Epithelial cell of proximal tubule (primary cell): ENCODE measurements at regions not wholly inside any gene's neighbourhood (a gene's known extent, or its start where the extent isn't known, plus 50 kb on each side); places are given as distances from the start of the nearest gene placed in this dataset.
"Not testable (repeated sequence)": the region's sequence is repeated elsewhere in the genome, so short reads cannot be mapped to it uniquely, and the experiment has no call there.

ENCODE experiments used
- DNase-seq: peaks from one replicate; pipeline ENCODE4 v3.0.0-alpha.2; 2011; ENCODE audit warnings: low read depth
- H3K4me3 ChIP-seq: 2 replicates; pipeline ENCODE4 v1.5.1; 2011; ENCODE audit warnings: low read depth, mild to moderate bottlenecking, low read length
- TF ChIP-seq, protein P1 (sequence below): conservative IDR thresholded peaks from 2 replicates; pipeline ENCODE4 v1.5.1; 2012; ENCODE audit warnings: low read depth, mild to moderate bottlenecking, low read length

DNA sequence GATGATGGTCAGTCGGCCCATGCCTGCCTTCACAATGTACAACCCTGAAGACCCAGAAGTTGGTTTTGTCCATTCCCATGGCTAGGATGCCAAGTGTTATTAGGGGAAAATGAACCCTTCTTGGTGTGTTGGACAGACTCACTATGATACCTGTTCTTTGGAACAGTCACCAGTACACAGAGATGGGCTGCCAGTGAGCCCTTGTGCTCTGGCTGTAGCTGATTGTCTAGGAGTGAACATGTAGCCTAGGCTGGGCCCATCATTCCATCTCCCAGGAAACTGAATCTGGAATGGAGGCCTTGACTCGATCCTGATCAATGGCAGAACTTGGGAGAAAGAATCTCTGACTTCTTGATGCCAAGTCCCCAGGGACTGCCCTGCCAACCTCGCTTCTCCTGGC, 188.9 kb downstream of the EVX1 start:
- TF ChIP-seq, protein P1, sequence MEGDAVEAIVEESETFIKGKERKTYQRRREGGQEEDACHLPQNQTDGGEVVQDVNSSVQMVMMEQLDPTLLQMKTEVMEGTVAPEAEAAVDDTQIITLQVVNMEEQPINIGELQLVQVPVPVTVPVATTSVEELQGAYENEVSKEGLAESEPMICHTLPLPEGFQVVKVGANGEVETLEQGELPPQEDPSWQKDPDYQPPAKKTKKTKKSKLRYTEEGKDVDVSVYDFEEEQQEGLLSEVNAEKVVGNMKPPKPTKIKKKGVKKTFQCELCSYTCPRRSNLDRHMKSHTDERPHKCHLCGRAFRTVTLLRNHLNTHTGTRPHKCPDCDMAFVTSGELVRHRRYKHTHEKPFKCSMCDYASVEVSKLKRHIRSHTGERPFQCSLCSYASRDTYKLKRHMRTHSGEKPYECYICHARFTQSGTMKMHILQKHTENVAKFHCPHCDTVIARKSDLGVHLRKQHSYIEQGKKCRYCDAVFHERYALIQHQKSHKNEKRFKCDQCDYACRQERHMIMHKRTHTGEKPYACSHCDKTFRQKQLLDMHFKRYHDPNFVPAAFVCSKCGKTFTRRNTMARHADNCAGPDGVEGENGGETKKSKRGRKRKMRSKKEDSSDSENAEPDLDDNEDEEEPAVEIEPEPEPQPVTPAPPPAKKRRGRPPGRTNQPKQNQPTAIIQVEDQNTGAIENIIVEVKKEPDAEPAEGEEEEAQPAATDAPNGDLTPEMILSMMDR, result no peak
- H3K4me3 ChIP-seq, result no peak overlapping the region
- no peak for DNase-seq

DNA sequence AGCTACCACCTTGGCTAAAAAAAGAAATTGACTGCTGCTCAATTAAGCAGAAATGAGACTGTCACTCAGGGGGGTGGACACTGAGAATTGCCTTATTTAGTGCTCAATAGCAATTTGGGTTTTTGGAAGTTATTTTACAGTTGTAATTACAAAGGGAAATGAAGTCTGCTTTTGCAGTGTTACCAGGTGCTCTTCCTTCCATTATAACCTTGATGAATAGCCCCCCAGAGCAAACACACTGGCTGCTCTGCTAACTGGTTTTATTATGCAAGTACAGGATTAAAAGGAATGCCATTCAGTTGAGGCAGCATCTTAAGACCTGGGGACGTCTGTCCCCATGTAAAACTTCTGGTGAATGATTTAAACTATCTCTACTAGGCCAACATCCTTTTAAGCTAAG, 191.0 kb downstream of the EVX1 start:
- TF ChIP-seq, protein P1, result no peak
- H3K4me3 ChIP-seq, result no peak overlapping the region
- no peak for DNase-seq

DNA sequence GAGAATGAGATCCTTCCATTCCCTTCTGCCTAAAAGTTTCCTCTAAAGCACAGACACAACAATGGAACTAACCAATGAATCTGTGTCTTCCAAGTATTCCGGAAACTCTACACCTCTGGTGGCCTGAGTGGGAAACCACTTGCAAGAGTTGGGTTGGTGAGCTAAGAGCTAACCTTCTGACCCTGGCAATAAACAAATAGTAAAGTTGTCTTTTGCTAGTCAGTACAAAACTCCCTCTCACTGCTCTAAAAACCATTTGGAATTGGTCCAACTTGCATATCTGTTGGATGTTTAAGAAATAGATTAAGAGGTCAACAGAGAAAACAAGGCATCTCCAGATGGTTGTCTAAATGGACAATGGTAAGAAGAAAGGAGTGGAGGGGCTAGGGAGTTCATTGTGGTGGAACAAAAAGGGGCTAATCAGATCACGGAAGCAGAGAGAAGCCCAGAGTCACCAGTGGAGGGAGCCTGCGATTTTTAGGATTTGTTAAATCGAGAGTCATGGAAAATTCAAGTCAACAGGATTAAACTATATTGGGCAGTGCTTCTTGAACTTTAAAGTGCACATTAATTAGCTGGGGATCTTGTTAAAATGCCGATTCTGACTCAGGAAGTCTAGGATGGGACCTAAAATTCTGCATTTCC, 192.3 kb downstream of the EVX1 start:
- no peak overlapping the region for H3K4me3 ChIP-seq
- DNase-seq, result no peak
- TF ChIP-seq, protein P1, result no peak

DNA sequence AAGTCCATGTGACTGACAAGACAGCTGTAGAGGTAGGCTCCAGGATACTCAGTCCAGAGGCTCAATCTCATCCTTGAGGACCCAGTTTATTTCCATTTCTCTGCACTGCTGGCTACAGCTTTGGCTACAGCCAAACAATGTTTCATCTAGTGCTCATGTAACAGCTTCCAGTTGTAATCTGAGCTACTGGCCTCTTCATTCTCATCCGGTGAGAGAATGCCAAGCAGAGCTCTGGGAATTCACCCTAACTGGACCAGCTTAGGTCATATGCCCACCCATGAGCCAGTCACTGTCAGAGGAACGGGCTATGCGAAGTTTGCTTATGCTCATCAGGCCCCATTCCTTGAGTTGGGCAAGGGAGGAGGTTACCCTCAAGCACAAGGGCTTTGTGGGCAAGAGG, 192.9 kb downstream of the EVX1 start:
- no peak overlapping the region for H3K4me3 ChIP-seq
- DNase-seq, result no peak
- TF ChIP-seq, protein P1, result no peak

DNA sequence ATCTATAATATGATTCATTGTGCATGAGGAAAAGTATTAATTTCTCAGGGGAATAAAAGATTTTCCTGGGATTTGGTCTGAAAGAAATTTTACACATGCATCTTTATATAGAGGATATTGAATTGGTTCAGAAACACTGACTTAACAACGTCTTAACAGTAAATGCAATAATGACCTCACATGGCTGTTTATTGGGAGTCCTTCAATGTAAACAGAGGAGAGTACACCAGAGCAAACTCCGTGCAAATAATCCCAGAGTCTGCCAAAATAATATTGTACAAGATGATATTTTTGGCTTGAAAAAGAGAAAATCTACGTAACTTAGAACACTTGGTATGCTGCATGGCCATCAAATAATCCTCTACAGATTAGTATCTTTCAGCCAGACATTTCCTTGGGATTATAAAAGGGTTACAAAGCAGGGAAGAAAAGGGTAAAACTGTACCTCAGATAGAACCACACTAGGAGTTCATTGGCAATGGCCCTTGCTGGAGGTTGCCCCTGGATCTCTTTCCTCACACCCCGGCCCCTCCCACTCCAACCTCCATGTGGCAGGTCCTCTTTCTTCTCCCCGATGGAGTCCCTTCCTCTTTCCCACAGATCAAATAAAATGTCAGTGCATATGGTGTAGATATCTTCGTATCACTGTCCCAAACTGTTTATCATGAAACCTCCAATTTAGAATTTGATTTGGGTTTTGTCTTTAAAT, 196.4 kb downstream of the EVX1 start:
- DNase-seq, result no peak
- TF ChIP-seq, protein P1, result no peak
- H3K4me3 ChIP-seq, result no peak overlapping the region

DNA sequence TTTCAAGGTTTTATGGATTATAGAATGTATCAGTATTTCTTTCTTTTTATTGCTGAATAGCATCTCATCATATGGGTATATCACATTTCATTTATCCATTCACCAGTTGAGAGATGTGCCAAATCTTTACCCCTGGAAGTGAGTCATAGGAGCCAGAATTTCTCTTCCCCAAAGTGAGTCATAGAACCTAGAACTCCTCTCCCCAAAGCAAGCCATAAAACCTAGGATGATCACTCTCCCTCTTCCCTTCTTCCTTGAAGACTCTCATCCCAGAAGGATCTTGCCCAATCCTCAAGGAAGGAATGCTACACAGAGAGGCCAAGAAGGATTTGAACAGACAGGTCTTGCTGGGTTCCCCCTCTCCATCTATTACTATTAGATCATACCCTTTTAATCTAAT, 199.9 kb downstream of the EVX1 start:
- H3K4me3 ChIP-seq, result no peak overlapping the region
- DNase-seq, result no peak
- TF ChIP-seq, protein P1, result no peak

DNA sequence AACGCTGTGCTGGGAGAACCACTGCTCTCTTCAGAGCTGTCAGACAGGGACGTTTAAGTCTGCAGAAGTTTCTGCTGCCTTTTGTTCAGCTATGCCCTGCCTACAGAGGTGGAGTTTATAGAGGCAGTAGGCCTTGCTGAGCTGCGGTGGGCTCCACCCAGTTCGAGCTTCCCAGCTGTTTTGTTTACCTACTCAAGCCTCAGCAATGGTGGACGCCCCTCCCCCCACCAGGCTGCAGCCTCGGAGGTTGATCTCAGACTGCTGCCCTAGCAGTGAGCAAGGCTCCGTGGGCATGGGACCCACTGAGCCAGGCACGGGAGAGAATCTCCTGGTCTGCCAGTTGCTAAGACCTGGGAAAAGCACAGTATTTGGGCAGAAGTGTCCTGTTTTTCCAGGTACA, 206.4 kb downstream of the EVX1 start:
- DNase-seq, H3K4me3 ChIP-seq: not testable (repeated sequence)
